Keratinocyte (primary cell): ENCODE measurements at regions not wholly inside any gene's neighbourhood (a gene's known extent, or its start where the extent isn't known, plus 50 kb on each side); places are given as distances from the start of the nearest gene placed in this dataset.

ENCODE experiments used
- DNase-seq: peaks from one replicate; pipeline ENCODE4 v3.0.0-alpha.2; 2011; ENCODE audit warnings: low read depth, missing footprints, low spot score
- FAIRE-seq: peaks from 2 replicates; lab custom pipeline; 2011; peaks lifted over from hg19 to GRCh38; lab: Jason Lieb, UNC
- H2AFZ ChIP-seq: 2 replicates; pipeline ENCODE4 v1.6.0; 2012; ENCODE audit warnings: low read length, control low read depth, inconsistent platforms; ENCODE audit not compliant: control insufficient read depth
- H3K27ac ChIP-seq: 2 replicates; pipeline ENCODE4 v1.5.1; 2011; ENCODE audit warnings: low read length; ENCODE audit not compliant: control insufficient read depth, insufficient read depth
- H3K27me3 ChIP-seq: 3 replicates; pipeline ENCODE4 v1.6.0; 2011; ENCODE audit warnings: low read length; ENCODE audit not compliant: control insufficient read depth, insufficient read depth; ENCODE audit errors: extremely low read depth
- H3K36me3 ChIP-seq, 2 experiments: 2 replicates in 1 of 2; 3 replicates in 1 of 2; pipeline ENCODE4 v1.5.1; 2011; ENCODE audit warnings: low read length in 2 of 2, mild to moderate bottlenecking in 1 of 2; ENCODE audit not compliant: control insufficient read depth in 2 of 2, insufficient read depth in 2 of 2; ENCODE audit errors: extremely low read depth in 1 of 2
- H3K4me1 ChIP-seq: 3 replicates; pipeline ENCODE4 v1.5.1; 2011; ENCODE audit warnings: low read length; ENCODE audit not compliant: control insufficient read depth, insufficient read depth; ENCODE audit errors: extremely low read depth
- H3K4me2 ChIP-seq: 3 replicates; pipeline ENCODE4 v1.6.0; 2011; ENCODE audit warnings: low read depth, low read length; ENCODE audit not compliant: control insufficient read depth, insufficient read depth; ENCODE audit errors: extremely low read depth
- H3K4me3 ChIP-seq, 3 experiments: fragments of 200-600 bp in 1 of 3; sonication (generic) in 1 of 3; 2 replicates in 2 of 3; 3 replicates in 1 of 3; pipeline ENCODE4 v1.5.1; 2011 to 2016; ENCODE audit warnings: low read length in 3 of 3, mild to moderate bottlenecking in 3 of 3, control low read depth in 2 of 3, inconsistent platforms in 1 of 3, low read depth in 1 of 3, mixed read lengths in 1 of 3, mixed run types in 1 of 3, moderate library complexity in 1 of 3; ENCODE audit not compliant: control insufficient read depth in 2 of 3, insufficient read depth in 2 of 3; ENCODE audit errors: extremely low read depth in 1 of 3
- H3K79me2 ChIP-seq: 2 replicates; pipeline ENCODE4 v1.6.0; 2012; ENCODE audit warnings: low read length; ENCODE audit not compliant: control insufficient read depth, insufficient read depth
- H3K9ac ChIP-seq: 3 replicates; pipeline ENCODE4 v1.6.0; 2011; ENCODE audit warnings: low read length; ENCODE audit not compliant: control insufficient read depth, insufficient read depth; ENCODE audit errors: extremely low read depth
- H3K9me1 ChIP-seq: 3 replicates; pipeline ENCODE4 v1.6.0; 2011; ENCODE audit warnings: low read length; ENCODE audit not compliant: control insufficient read depth, insufficient read depth; ENCODE audit errors: extremely low read depth
- H3K9me3 ChIP-seq: 2 replicates; pipeline ENCODE4 v1.5.1; 2012; ENCODE audit warnings: low read depth, low read length; ENCODE audit not compliant: control insufficient read depth
- H4K20me1 ChIP-seq: 3 replicates; pipeline ENCODE4 v1.6.0; 2011; ENCODE audit warnings: low read length; ENCODE audit not compliant: control insufficient read depth, insufficient read depth; ENCODE audit errors: extremely low read depth
- EZH2 ChIP-seq: IDR thresholded peaks from one replicate; pipeline ENCODE4 v1.6.1; 2012; ENCODE audit warnings: inconsistent platforms, mild to moderate bottlenecking, low read length, moderate library complexity
- dilution Hi-C: fragments of 300-500 bp; cut with MboI; formaldehyde crosslinking; loops from one replicate; pipeline ENCODE4 v1.7.0; 2020; ENCODE audit warnings: low sequenced_read_pairs; ENCODE audit not compliant: extremely low pct_ligation_motif_present
- TF ChIP-seq, protein P1 (sequence below), 3 experiments: IDR thresholded peaks in 1 of 3; conservative IDR thresholded peaks in 1 of 3; optimal IDR thresholded peaks in 1 of 3; 2 replicates in 2 of 3; 3 replicates in 1 of 3; pipeline versions ENCODE3 to v1.5.1; 2011; ENCODE audit warnings: low read length in 3 of 3, mild to moderate bottlenecking in 3 of 3, moderate library complexity in 2 of 3, control low read depth in 1 of 3, inconsistent platforms in 1 of 3; ENCODE audit not compliant: insufficient read depth in 2 of 3; ENCODE audit errors: extremely low read depth in 1 of 3

DNA sequence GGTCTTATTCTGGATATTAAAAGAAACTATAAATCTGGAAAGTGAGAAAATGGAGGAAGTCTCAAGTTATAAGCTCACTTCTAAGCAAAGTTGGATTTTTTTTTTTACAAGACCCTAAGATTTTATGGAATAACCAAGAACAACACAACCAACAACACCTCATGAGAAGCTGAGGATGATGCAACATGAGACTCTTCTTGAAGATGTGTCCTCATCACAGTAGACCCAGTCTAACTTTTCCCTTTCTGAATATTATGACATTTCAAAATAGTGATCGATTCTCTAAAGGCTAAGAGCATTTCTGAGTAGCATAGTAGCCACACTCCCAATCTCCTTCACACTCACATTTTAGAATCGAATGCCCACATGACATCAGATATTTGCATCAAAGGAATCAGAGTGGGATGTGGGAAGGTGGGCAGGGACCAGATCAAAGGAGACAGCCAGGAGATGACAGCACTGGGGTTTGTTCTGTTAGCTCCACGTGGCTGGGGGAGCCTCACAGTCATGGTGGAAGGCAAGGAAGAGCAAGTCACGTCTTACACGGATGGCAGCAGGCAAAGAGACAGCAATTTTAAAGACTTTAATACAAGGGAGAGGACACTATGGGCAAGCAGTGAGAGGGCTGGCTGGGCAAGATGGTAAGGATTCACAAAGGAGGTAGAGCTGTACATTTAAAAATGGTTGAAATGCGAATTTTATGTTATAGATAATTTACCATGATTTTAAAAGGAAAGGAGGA is 90.7 kb upstream of the MYL2 start:
- no peak overlapping the region for H3K4me3 ChIP-seq
- no peaks in the 10 kb centered on the region for H3K9me3 ChIP-seq
- H3K27me3 ChIP-seq = no peaks in the 10 kb centered on the region
- FAIRE-seq (no peak), DNase-seq (no peak)
- dilution Hi-C loops = no loop called here
- H3K9me1 ChIP-seq = no peaks in the 10 kb centered on the region
- H2AFZ ChIP-seq = no peak overlapping the region
- no peaks in the 10 kb centered on the region for H4K20me1 ChIP-seq
- H3K79me2 ChIP-seq = no peaks in the 10 kb centered on the region
- H3K9ac ChIP-seq = no peak overlapping the region
- H3K27ac ChIP-seq = no peak overlapping the region
- no peaks in the 10 kb centered on the region for H3K4me1 ChIP-seq
- no peaks in the 10 kb centered on the region for H3K36me3 ChIP-seq
- no peak overlapping the region for H3K4me2 ChIP-seq
- no peak for TF ChIP-seq EZH2
- TF ChIP-seq, protein P1, sequence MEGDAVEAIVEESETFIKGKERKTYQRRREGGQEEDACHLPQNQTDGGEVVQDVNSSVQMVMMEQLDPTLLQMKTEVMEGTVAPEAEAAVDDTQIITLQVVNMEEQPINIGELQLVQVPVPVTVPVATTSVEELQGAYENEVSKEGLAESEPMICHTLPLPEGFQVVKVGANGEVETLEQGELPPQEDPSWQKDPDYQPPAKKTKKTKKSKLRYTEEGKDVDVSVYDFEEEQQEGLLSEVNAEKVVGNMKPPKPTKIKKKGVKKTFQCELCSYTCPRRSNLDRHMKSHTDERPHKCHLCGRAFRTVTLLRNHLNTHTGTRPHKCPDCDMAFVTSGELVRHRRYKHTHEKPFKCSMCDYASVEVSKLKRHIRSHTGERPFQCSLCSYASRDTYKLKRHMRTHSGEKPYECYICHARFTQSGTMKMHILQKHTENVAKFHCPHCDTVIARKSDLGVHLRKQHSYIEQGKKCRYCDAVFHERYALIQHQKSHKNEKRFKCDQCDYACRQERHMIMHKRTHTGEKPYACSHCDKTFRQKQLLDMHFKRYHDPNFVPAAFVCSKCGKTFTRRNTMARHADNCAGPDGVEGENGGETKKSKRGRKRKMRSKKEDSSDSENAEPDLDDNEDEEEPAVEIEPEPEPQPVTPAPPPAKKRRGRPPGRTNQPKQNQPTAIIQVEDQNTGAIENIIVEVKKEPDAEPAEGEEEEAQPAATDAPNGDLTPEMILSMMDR (optimal IDR thresholded peaks at IDR 0.05 in 1 of 3, IDR thresholded peaks at IDR 0.05 in 1 of 3, conservative IDR thresholded peaks at IDR 0.05 in 1 of 3; ENCODE audit: extremely low read depth in 1 of 3, insufficient read depth in 2 of 3, low read length in 3 of 3) = no peak

DNA sequence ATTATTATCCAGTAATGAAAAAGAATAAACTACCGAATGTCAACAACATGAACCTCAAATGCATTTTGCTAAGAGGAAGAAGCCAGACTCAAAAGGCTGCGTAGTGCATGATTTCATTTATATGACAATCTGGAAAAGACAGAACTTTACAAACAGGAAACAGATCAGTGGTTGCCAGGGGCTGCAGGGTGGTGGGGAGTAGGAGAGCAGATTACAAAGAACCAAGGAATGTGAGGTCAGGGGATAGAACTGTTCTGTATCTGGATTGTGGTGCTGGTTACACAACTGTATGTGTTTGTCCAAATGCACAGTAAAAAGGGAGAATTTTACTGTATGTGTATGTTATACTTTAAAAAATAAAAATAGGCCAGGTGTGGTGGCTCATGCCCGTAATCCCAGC is 89.7 kb upstream of the MYL2 start:
- Histone ChIP-seq H4K20me1 (no peaks in the 10 kb centered on the region), H3K9me1 (no peaks in the 10 kb centered on the region)
- FAIRE-seq = no peak

More for the DNA sequence above, 89.7 kb upstream of the MYL2 start:
- Histone ChIP-seq H3K9ac (no peak overlapping the region), H3K9me3 (no peaks in the 10 kb centered on the region), H3K36me3 (no peaks in the 10 kb centered on the region), H3K4me1 (no peaks in the 10 kb centered on the region), H3K4me3 (no peak overlapping the region), H3K4me2 (no peak overlapping the region), H3K27me3 (no peaks in the 10 kb centered on the region), H3K27ac (no peak overlapping the region), H2AFZ (no peak overlapping the region), H3K79me2 (no peaks in the 10 kb centered on the region)
- TF ChIP-seq, protein P1 (optimal IDR thresholded peaks at IDR 0.05 in 1 of 3, IDR thresholded peaks at IDR 0.05 in 1 of 3, conservative IDR thresholded peaks at IDR 0.05 in 1 of 3; ENCODE audit: extremely low read depth in 1 of 3, insufficient read depth in 2 of 3, low read length in 3 of 3) = no peak
- TF ChIP-seq EZH2 = no peak
- dilution Hi-C loops = no loop called here
- DNase-seq = no peak
